Upper lobe of left lung (tissue), 6 donors: ENCODE measurements at regions not wholly inside any gene's neighbourhood (a gene's known extent, or its start where the extent isn't known, plus 50 kb on each side); places are given as distances from the start of the nearest gene placed in this dataset.
A peak's percentile ranks its signal among the peaks of the same experiment; 100 is the strongest.

Experiments used
- ATAC-seq, 2 donors: fragments of 200-7000 bp; cut with Tn5 transposase; one replicate each; pipeline ENCODE4 v1.9.1; 2022; ENCODE audit warnings: mild to moderate bottlenecking in 2 of 2, moderate library complexity in 2 of 2; ENCODE audit not compliant: low FRiP score in 2 of 2
- DNase-seq, 2 donors: peaks; one replicate each; pipeline ENCODE4 v3.0.0-alpha.2; 2019 to 2020
- H3K27ac ChIP-seq, 4 donors: fragments of 200-600 bp; sonication (generic); one replicate each; pipeline ENCODE4 v1.5.1; 2016 to 2019
- H3K27me3 ChIP-seq, 4 donors: fragments of 200-600 bp; sonication (generic); one replicate each; pipeline ENCODE4 v1.5.1; 2017 to 2019
- H3K36me3 ChIP-seq, 4 donors: fragments of 200-600 bp; sonication (generic); one replicate each; pipeline ENCODE4 v1.5.1; 2016 to 2019
- H3K4me1 ChIP-seq, 4 donors: fragments of 200-600 bp; sonication (generic); one replicate each; pipeline ENCODE4 v1.5.1; 2018 to 2019
- H3K4me3 ChIP-seq, 4 donors: fragments of 200-600 bp; sonication (generic); one replicate each; pipeline ENCODE4 v1.5.1; 2017 to 2019; ENCODE audit warnings: mild to moderate bottlenecking in 2 of 4, moderate library complexity in 1 of 4
- H3K9me3 ChIP-seq, 4 donors: fragments of 200-600 bp; sonication (generic); one replicate each; pipeline ENCODE4 v1.5.1; 2018 to 2019
- CTCF ChIP-seq, 6 experiments: fragments of 450-650 bp in 4 of 6; fragments of 200-600 bp in 2 of 6; sonication (generic) in 2 of 6; IDR thresholded peaks; one replicate each; pipeline ENCODE4 v1.5.1; 2016 to 2019; ENCODE audit warnings: antibody characterized with exemption in 6 of 6
- EP300 ChIP-seq, 4 donors: sonication (generic); formaldehyde crosslinking; IDR thresholded peaks; one replicate each; pipeline ENCODE4 v1.5.1; 2017; ENCODE audit warnings: antibody characterized with exemption in 4 of 4, control low read depth in 2 of 4
- POLR2A ChIP-seq, 4 donors: fragments of 450-650 bp; IDR thresholded peaks; one replicate each; pipeline ENCODE4 v1.5.1; 2016 to 2017; ENCODE audit warnings: antibody characterized with exemption in 4 of 4, mild to moderate bottlenecking in 2 of 4
- POLR2AphosphoS5 ChIP-seq, 2 donors: sonication (generic); formaldehyde crosslinking; IDR thresholded peaks; one replicate each; pipeline ENCODE4 v1.5.1; 2017; ENCODE audit warnings: antibody characterized with exemption in 2 of 2
- WGBS, 2 donors: methylation state at CpG; one replicate each; pipeline ENCODE4 v1.1.5; 2017 to 2018; 5-methylcytosine and 5-hydroxymethylcytosine counted together
- donor health status: DM: no; HTN: no; CAD: no; lungs with moderate emphysema.
- donor health status: DM: no; HTN: yes; CAD: no; lungs with severe emphysema.

- Histone ChIP-seq H3K4me1 (no peaks in the 10 kb centered on the region), H3K36me3 (no peaks in the 10 kb centered on the region), H3K27ac (no peak overlapping the region), H3K4me3 (no peak overlapping the region), H3K9me3 (peaks cover 0 to 7% (median 2%) of the 10 kb centered on the region in 4 donors), H3K27me3 (no peaks in the 10 kb centered on the region)
- TF ChIP-seq EP300 (IDR thresholded peaks at IDR 0.05) (no peak), POLR2AphosphoS5 (IDR thresholded peaks at IDR 0.05) (no peak), POLR2A (IDR thresholded peaks at IDR 0.05) (no peak), CTCF (IDR thresholded peaks at IDR 0.05) (no peak)
- DNase-seq = no peak
- ATAC-seq = no peak
Observed at GRCh38 chr1:118578276-118578675, 393.2 kb upstream of the SPAG17 start.

GRCh38 chr1:118575060-118575459 lies 390.0 kb upstream of the SPAG17 start:
- no peak overlapping the region for H3K27ac ChIP-seq
- WGBS, 2 donors = 77 to 93% methylated on average over 2 of the region's 2 CpGs

GRCh38 chr1:118564961-118565703 lies 380.1 kb upstream of the SPAG17 start:
- DNase-seq = no peak
- Histone ChIP-seq H3K27me3 (no peaks in the 10 kb centered on the region), H3K4me1 (no peaks in the 10 kb centered on the region), H3K27ac (no peak overlapping the region), H3K36me3 (no peaks in the 10 kb centered on the region), H3K9me3 (no peaks in the 10 kb centered on the region), H3K4me3 (no peak overlapping the region)
- ATAC-seq = no peak
- TF ChIP-seq POLR2A (IDR thresholded peaks at IDR 0.05) = no peak
- no peak for TF ChIP-seq CTCF (IDR thresholded peaks at IDR 0.05)
- TF ChIP-seq EP300 (IDR thresholded peaks at IDR 0.05) = no peak
- TF ChIP-seq POLR2AphosphoS5 (IDR thresholded peaks at IDR 0.05) = no peak
- 88 to 90% methylated on average over 2 of the region's 2 CpGs for WGBS, 2 donors

More at GRCh38 chr1:118575060-118575459, 390.0 kb upstream of the SPAG17 start:
- Histone ChIP-seq H3K4me3 (no peak overlapping the region), H3K9me3 (peaks cover 0 to 7% (median 2%) of the 10 kb centered on the region in 4 donors), H3K36me3 (no peaks in the 10 kb centered on the region), H3K27me3 (no peaks in the 10 kb centered on the region), H3K4me1 (no peaks in the 10 kb centered on the region)
- DNase-seq (no peak), ATAC-seq (no peak)
- no peak for TF ChIP-seq POLR2AphosphoS5 (IDR thresholded peaks at IDR 0.05)
- no peak for TF ChIP-seq POLR2A (IDR thresholded peaks at IDR 0.05)
- TF ChIP-seq CTCF (IDR thresholded peaks at IDR 0.05) = no peak
- TF ChIP-seq EP300 (IDR thresholded peaks at IDR 0.05) = no peak

DNA sequence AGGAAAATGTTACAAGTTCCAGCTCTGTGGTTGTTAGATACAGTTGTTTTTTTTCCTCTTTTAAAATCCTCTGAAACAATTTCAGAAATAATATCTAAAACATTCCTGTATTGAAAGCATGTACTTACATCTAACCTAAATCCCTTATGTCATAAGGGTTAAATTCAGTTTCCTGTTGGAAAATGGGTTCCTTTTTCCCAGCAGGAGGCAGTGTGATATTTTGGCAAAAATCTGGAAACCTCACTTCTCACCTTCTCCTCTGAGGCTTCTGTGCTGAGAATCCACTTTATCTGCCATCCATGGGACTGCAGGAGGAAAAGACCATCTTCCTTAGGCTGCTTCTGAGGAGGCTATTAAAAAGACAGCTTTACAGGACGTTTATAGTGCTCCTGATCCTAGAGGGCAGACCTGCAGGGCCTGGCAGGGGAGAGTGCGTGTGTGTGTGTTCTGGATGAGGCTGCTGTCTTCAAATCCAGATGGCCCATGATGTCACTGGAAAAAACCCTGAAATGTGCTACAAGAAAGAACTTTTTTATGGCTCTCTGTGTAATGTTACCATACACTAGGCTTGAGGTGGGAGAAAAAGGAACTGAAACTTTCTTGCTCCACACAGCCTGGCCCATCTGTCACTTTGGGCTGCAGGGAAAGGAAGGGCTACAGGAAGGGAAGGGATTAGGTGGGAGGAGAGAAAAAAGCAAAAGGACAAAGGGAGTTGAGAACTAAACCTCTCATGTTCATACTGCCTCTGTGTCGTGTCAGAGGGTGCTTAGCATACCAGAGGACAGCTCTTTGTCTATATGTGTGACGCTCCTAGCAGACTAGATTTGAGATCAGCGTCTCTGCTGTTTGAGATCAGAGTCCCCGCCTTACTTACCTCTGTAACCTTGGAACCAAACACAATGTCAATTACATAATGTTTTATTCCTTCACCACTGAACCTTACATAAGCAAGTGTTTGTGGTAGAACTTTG lies 379.2 kb upstream of the SPAG17 start:
- Histone ChIP-seq H3K36me3 (no peaks in the 10 kb centered on the region), H3K4me3 (no peak overlapping the region), H3K4me1 (no peaks in the 10 kb centered on the region), H3K27me3 (no peaks in the 10 kb centered on the region), H3K27ac (no peak overlapping the region), H3K9me3 (no peaks in the 10 kb centered on the region)
- DNase-seq = no peak
- 48 to 55% methylated on average over 6 of the region's 6 CpGs for WGBS, 2 donors
- peak in 1 of 2 donors; percentile 67 for ATAC-seq
- TF ChIP-seq POLR2A (IDR thresholded peaks at IDR 0.05) (no peak), CTCF (IDR thresholded peaks at IDR 0.05) (no peak)
